NCI-H345 (cell line): ENCODE measurements at regions not wholly inside any gene's neighbourhood (a gene's known extent, or its start where the extent isn't known, plus 50 kb on each side); places are given as distances from the start of the nearest gene placed in this dataset.
"Not testable (repeated sequence)": the region's sequence is repeated elsewhere in the genome, so short reads cannot be mapped to it uniquely, and the experiment has no call there.

ENCODE experiments used
- DNase-seq: peaks from one replicate; lab custom pipeline; 2025; lab: John Stamatoyannopoulos, UW

DNA sequence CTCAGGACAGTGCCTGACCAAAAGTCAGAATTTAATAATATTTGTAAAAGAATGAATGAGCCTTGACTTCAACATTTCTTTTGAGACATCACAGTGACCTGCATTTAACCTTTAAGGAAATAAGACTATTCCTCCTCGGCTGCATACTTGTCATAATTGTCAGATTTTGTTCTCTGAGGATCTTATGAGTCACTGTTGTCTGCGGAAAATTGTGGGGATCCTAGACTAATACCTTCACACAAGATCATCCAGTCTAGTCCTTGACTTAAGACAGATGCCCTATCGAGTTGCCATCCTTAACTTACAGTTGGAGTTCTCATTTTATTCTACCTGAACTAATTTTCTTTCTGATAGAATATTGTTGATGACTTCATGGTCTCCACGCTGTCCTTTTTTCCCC, 198.4 kb downstream of the DLEU7 start:
- no peak for DNase-seq

DNA sequence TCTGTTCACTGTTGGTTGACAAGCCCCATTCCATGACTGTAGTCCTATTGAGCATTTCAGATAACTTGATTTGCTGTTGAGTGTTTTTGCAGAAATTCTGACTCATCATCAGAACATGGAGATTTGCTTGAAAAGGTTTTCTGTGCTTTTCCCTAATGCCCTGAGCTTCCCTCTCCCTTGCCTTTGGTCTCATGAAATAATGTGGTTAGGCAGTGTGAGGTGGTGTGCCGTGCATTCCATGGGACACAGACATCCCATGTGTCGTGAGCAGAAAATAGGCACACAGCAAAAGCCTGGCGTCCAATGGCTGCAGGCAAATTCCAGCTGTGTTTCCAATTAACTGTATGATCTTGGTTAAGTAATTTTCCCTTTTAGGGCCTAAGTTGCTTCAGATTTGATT, 197.4 kb downstream of the DLEU7 start:
- no peak for DNase-seq

DNA sequence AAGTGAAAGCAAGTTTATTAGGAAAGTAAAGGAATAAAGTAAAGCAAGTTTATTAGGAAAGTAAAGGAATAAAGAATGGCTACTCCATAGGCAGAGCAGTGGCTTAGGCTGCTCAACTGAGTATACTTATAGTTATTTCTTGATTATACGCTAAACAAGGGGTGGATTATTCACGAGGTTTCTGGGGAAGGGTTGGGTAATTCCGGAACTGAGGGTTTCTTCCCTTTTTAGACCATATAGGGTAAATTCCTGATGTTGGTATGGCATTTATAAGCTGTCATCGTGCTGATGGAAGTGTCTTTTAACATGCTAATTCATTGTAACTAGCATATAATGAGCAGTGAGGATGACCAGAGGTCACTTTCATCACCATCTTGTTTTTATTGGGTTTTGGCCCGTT, 194.3 kb downstream of the DLEU7 start:
- no peak for DNase-seq

DNA sequence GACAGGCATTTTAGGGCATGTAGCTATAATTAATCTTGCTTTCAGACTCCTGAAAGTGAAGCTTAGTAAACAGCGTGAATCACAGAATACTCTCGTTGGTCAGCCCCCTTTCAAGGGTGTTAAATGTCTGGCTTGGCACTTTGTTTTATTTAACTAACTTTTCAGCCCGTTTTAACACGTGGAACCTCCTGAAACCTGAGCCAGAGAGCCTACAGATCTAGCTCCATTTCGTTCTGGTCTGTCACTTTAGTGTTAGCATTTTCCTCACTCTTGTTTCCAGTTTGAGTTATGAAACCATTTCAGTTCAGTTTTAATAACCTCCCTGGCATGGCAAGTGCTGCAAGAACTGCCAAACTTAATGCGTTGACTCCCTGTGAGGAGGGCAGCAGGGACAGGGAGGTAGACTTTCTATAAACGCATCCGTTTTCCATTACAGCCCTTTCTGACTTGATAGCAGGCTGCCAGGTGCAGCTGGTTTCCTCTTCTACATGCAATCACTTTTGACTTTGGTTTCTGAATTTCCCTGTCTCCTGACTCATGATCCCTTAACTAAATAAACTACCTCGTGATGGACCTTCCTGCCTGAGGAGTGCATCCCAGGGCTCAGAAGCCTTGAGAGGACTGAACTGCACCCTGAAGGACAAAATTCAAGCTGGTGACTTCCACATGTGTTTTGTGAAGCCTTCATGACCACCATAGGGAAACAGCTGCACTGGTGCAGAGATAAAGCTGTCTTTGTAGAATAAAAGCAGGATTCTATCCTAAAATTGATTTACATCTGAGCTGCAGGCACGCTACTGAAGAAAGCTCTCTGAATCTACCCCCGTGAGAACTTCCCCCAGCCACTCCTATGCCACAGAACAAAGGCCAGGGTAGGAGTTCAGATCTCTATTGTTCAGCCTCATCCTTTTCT, 192.6 kb downstream of the DLEU7 start:
- peak; percentile 31 for DNase-seq

GRCh38 chr13:50651922-50652321, 191.6 kb downstream of the DLEU7 start:
- DNase-seq, result no peak

GRCh38 chr13:50654331-50654730, 189.2 kb downstream of the DLEU7 start:
- DNase-seq, result no peak

DNA sequence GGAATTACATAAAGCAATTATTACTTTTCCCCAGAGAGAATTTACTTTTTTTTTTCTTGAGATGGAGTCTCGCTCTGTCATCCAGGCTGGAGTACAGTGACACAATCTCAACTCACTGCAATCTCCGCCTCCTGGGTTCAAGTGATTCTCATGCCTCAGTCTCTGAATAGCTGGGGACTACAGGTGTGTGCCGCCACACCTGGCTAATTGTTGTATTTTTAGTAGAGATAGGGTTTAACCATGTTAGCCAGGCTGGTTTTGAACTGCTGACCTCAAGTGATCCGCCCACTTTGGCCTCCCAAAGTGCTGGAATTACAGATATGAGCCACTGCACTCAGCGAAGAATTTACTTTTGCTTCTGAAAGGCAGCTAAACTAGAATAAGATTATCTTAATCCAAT, 181.6 kb downstream of the DLEU7 start:
- not testable (repeated sequence) for DNase-seq

- DNase-seq, result no peak
Measured at GRCh38 chr13:50664951-50665350, 178.5 kb downstream of the DLEU7 start.

GRCh38 chr13:50668049-50668448, 175.4 kb downstream of the DLEU7 start:
- no peak for DNase-seq

- DNase-seq, result no peak
Measured at GRCh38 chr13:50668691-50669271, 174.7 kb downstream of the DLEU7 start.

DNA sequence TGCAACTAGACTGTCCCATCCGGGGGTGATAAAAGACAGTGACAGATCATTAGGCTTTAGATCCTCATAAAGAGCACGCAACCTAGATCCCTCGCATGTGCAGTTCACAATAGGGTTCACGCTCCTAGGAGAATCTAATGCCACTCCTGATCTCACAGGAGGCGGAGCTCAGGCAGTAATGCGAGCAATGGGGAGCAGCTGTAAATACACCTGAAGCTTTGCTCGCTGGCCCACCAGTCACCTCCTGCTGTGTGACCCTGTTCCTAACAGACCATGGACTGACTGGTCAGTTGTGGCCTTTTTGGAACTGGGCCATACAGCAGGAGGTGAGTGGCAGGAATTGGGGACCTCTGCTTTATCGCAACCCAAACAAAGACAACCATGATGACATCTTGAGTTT, 173.2 kb downstream of the DLEU7 start:
- no peak for DNase-seq

- DNase-seq, result no peak
Measured at GRCh38 chr13:50670847-50671496, 172.5 kb downstream of the DLEU7 start.

GRCh38 chr13:50671497-50671850, 172.0 kb downstream of the DLEU7 start:
- no peak for DNase-seq

GRCh38 chr13:50672025-50672424, 171.5 kb downstream of the DLEU7 start:
- DNase-seq, result no peak

DNA sequence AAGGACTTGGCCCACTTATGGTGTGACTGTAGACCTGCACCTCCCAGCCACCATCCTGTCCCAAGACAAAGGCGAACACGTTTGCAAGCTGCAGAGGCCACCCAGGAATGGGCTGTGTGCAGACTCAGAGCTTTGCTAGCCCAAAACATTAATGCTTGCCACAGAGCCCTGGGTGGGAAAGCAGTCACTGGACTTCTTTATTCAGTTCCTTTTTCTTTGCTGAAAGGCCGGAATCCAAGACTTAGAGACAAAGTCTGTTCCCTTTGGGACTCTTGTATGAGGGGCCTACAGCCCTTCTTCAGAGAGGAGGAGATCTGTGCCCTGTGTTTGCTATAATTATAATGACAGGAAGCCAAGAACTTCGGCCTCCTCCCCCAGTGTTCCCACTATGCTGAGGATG, 167.8 kb downstream of the DLEU7 start:
- no peak for DNase-seq

DNA sequence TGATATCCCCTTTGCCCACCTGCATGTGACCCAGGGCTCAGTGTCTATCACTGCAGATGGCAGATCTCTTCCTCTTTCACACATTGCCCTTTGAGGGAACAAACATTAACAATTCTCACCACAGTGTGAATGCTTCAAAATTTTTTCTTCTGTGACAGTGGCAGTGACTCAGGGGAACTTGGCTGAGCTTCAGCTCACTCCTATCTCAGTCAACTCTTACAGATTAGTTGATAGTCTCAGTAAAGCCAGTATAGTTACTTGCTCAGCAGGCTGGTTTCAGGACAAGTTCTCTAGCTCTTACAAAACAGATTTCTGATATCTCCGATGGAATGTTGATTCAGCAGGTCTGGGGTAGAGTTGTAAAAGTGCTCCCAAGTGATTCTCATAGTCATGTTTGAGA, 166.9 kb downstream of the DLEU7 start:
- DNase-seq, result no peak

DNA sequence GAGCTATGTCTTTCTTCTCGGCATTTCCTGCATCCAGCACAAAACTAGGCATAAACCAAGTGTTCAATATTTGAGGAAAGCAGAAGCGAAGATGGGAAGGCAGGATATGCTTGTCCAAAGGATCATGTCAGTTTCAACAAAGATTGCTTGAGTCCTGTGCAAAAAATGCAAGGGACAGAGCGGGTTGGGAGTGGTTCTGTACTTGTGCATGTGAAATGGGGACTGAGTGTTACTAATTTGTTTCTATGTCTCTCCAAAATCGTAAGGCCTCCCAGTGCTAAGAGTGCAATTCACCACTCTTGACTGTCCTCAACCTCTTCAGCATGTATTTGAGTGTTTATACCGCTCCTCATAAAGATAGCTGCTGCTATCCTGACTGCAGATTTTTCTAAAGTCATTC, 166.2 kb downstream of the DLEU7 start:
- DNase-seq, result peak; percentile 47

GRCh38 chr13:50677687-50678463, 165.6 kb downstream of the DLEU7 start:
- DNase-seq, result peak; percentile 47

GRCh38 chr13:50678464-50679162, 164.9 kb downstream of the DLEU7 start:
- DNase-seq, result no peak

- DNase-seq, result no peak
Measured at GRCh38 chr13:50679321-50679720, 164.2 kb downstream of the DLEU7 start.

DNA sequence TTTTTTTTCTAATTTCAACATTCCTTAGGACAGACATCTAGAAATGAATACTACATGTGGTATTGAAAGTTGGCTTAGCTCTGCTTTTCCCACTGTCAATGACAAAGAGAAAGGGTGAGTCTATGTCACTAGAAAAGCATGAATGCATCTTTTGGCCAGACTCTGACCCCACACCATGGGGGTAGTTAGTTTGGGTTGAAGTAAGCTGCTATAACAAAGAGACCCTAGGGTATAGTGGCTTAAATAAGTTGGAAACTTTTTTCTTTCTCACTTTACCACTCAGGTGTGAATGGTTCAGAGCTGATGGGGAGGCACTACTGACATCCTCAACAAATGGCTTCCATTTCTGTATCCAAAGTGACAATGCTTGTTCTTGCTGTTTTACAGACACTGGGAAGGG, 161.5 kb downstream of the DLEU7 start:
- DNase-seq, result no peak

DNA sequence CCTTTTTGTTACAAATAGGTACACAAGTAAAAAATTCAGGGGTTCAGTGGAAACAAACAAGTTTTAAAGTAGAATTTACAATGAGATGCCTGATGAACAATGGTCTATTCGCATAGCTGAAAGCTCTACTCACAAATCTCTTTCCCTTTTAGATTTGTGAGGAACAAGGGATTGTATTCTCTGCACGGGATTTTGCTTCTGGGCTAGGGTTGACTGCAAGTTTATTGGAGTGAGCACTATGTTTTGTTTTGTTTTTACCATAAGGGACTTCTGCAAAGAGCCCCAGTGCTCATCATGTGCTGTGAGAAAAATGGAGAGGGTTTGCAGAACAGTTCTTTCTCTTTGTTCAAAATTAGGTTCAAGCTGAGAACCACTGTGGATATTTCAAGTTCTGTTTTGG, 160.5 kb downstream of the DLEU7 start:
- no peak for DNase-seq
